ENCODE measurements at regions not wholly inside any gene's neighbourhood (a gene's known extent, or its start where the extent isn't known, plus 50 kb on each side); places are given as distances from the start of the nearest gene placed in this dataset.

- intact Hi-C loops (cut with DNase I): no loop called here
- FAIRE-seq: no peak
Measured at GRCh38 chr10:61124756-61125530, 181.0 kb upstream of the RHOBTB1 start.

GRCh38 chr10:61120805-61121204 lies 176.8 kb upstream of the RHOBTB1 start:
- 95 to 98% methylated on average over 2 of the region's 2 CpGs for WGBS, 2 donors
- no peak for ATAC-seq
- no peak for TF ChIP-seq CTCF (IDR thresholded peaks at IDR 0.05)
- Histone ChIP-seq H3K27me3 (no peaks in the 10 kb centered on the region), H3K4me1 (no peaks in the 10 kb centered on the region), H3K9me3 (no peaks in the 10 kb centered on the region), H3K36me3 (no peaks in the 10 kb centered on the region), H3K4me3 (no peak overlapping the region), H3K27ac (no peak overlapping the region)
- intact Hi-C loops (cut with DNase I): no loop called here
- FAIRE-seq: no peak
- no peak for DNase-seq

More at GRCh38 chr10:61124756-61125530, 181.0 kb upstream of the RHOBTB1 start:
- Histone ChIP-seq H3K9me3 (no peaks in the 10 kb centered on the region), H3K36me3 (no peaks in the 10 kb centered on the region), H3K27me3 (no peaks in the 10 kb centered on the region), H3K27ac (no peak overlapping the region), H3K4me1 (no peaks in the 10 kb centered on the region), H3K4me3 (no peak overlapping the region)
- WGBS, 2 donors: 81 to 88% methylated on average over 6 of the region's 6 CpGs
- no peak for ATAC-seq
- DNase-seq: no peak
- TF ChIP-seq CTCF (IDR thresholded peaks at IDR 0.05): no peak

GRCh38 chr10:61119573-61119972 lies 175.6 kb upstream of the RHOBTB1 start:
- no peaks in the 10 kb centered on the region for H3K9me3 ChIP-seq
- H3K4me1 ChIP-seq: no peaks in the 10 kb centered on the region
- no peak overlapping the region for H3K4me3 ChIP-seq
- WGBS, 2 donors: 52 to 58% methylated on average over 1 of the region's 1 CpG
- H3K27me3 ChIP-seq: no peaks in the 10 kb centered on the region
- FAIRE-seq: no peak
- intact Hi-C loops (cut with DNase I): no loop called here
- no peak for TF ChIP-seq CTCF (IDR thresholded peaks at IDR 0.05)
- ATAC-seq: no peak
- H3K27ac ChIP-seq: no peak overlapping the region
- DNase-seq: no peak
- H3K36me3 ChIP-seq: no peaks in the 10 kb centered on the region

GRCh38 chr10:61115897-61116296 lies 171.9 kb upstream of the RHOBTB1 start:
- no peaks in the 10 kb centered on the region for H3K27me3 ChIP-seq
- FAIRE-seq: no peak
- H3K4me3 ChIP-seq: no peak overlapping the region
- no peaks in the 10 kb centered on the region for H3K4me1 ChIP-seq
- DNase-seq: no peak
- ATAC-seq: no peak
- H3K36me3 ChIP-seq: no peaks in the 10 kb centered on the region
- H3K9me3 ChIP-seq: no peaks in the 10 kb centered on the region
- H3K27ac ChIP-seq: no peak overlapping the region
- TF ChIP-seq CTCF (IDR thresholded peaks at IDR 0.05): no peak
- intact Hi-C loops (cut with DNase I): no loop called here

GRCh38 chr10:61112771-61113170 lies 168.8 kb upstream of the RHOBTB1 start:
- no peaks in the 10 kb centered on the region for H3K27me3 ChIP-seq
- DNase-seq (no peak), ATAC-seq (no peak), FAIRE-seq (no peak)
- intact Hi-C loops (cut with DNase I): no loop called here
- no peaks in the 10 kb centered on the region for H3K9me3 ChIP-seq
- no peak for TF ChIP-seq CTCF (IDR thresholded peaks at IDR 0.05)
- H3K4me1 ChIP-seq: peaks cover 0 to 6% (median 0%) of the 10 kb centered on the region in 3 donors
- H3K36me3 ChIP-seq: no peaks in the 10 kb centered on the region
- H3K4me3 ChIP-seq: no peak overlapping the region
- H3K27ac ChIP-seq: no peak overlapping the region
